HG02852 (cell line): ENCODE measurements at regions not wholly inside any gene's neighbourhood (a gene's known extent, or its start where the extent isn't known, plus 50 kb on each side); places are given as distances from the start of the nearest gene placed in this dataset.

ENCODE experiments used
- ATAC-seq: cut with Tn5 transposase; IDR thresholded peaks from one replicate; pipeline ENCODE4 v1.9.1; 2021; ENCODE audit warnings: mild to moderate bottlenecking, moderate library complexity; ENCODE audit not compliant: unreplicated experiment

DNA sequence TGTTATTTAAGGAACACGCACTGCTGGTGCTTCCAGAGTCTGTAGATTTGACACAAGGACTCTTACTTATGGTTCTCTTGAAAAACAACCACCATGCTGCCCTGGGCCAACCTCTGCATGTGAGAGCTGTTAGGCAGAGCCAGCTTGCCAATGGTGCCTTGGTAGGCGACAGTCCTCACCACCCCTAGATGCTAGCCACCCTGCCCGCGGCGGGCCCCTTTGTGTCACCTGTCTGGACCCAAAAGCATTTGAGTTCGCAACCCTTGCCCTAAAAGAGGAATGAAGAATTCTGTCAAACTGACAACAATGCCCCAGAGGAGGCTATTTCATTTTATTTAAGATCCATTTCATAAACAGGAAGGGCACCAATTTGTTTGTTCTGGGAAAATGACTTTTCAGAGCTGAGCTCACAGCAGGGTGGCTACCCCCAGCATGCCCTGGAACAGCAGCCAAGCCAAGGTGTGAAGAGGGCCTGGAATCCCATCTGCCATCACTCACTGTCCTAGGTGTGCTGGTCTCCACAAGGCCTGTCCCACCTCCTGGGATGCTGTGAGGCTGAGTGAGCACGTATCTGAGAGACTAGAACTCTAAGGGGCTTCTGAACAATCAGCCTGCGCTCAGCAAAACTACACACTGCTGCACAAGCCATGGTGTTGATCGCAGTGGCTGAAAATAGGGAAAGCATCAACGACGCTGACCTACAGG lies 63.8 kb upstream of the FZD10 start:
- ATAC-seq = no peak

DNA sequence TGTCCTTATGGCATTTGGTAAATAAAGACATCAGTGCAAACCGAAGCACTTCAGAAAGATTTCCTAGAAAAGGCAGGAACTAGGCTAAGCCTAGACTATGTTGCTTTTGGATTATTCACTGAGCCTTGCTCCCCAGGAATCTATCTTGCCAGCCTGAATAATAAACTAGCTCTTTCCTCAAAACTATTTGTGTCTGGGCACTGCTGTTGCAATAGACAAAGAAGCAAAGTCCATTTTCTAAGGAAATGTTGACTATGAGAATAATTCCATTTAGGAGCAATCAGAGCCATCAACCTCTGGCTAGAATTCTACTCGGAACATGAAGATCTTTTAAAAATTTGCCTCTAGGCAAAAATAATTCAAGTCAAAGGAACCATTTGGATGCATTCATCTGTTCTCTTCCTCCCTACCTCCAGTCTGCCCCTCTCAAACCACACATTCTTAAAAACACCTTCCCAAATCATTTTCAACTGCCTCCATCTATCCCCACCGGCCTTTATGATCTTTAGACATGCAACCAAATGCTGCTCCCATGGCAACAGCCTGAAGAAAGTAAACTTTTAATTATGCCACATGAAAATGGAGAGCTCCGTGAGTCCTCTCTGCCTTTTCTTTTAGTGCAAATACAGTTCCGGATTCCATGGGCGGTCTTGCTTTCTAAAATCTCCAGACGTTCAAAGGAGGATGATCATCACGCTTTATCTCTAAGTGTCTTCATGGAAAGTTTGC lies 61.5 kb upstream of the FZD10 start:
- no peak for ATAC-seq

DNA sequence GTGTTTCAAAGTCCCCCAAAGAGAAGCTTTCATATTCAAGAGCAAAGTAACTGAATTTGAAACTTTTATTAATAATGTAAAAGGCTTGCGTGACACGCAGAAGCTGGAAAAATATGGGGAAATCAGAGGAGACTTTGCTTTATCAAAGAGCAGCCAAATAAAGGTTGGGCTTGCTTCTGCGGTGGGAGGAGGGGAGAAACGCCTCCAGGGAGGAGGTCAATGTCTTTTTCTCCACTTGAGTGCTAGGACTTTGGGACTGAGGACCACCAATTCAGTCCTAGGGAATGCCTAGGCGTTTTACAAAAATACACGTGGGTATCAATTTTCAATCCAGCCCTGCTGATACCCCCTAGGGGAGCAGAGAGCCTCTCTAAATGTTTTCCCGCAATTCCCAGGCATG lies 60.9 kb upstream of the FZD10 start:
- ATAC-seq = no peak

DNA sequence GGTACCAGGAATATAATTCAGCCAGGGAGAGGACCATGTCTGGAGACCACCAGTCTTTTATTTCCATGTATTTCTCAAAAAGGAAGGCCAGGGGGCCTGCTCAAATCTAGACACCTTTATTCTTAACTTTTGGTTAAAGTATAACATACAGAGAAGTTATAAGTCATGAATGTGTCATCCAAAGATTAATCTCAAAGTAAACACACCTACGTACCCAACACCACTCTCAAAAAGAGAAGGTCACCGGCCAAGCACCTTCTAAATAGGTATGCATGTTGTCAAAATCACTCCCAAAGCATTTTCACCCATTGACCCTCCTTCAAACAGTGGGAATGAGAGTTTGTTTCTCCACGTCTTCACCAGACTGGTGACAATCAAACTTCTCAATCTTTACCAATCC lies 60.0 kb upstream of the FZD10 start:
- ATAC-seq = no peak

DNA sequence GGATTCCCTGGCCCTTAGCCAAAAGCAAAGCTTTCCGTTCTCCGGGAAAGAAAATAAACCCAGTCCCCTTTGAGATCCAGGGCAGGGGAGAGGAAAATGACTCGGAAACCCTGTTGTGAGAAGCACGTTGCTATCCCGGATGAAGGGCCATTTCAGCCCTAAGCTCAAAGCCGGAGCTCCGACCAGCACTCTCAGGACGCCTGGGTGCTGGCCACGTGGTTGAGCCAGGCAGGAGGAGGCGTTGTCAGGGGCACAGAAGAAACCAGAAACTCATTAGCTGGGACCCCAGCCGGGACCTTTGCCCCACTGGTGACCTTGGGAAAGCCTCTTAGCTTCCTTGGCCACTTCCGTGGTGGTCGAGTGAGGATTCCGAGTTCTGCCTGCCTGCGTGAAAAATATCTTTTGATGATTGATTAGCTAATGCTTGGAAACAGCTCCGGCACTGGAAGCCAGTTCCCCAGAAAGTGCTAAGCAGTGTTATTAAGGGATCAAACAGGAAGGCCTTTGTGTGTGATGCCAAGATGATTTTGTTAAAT lies 57.6 kb upstream of the FZD10 start:
- ATAC-seq = no peak

DNA sequence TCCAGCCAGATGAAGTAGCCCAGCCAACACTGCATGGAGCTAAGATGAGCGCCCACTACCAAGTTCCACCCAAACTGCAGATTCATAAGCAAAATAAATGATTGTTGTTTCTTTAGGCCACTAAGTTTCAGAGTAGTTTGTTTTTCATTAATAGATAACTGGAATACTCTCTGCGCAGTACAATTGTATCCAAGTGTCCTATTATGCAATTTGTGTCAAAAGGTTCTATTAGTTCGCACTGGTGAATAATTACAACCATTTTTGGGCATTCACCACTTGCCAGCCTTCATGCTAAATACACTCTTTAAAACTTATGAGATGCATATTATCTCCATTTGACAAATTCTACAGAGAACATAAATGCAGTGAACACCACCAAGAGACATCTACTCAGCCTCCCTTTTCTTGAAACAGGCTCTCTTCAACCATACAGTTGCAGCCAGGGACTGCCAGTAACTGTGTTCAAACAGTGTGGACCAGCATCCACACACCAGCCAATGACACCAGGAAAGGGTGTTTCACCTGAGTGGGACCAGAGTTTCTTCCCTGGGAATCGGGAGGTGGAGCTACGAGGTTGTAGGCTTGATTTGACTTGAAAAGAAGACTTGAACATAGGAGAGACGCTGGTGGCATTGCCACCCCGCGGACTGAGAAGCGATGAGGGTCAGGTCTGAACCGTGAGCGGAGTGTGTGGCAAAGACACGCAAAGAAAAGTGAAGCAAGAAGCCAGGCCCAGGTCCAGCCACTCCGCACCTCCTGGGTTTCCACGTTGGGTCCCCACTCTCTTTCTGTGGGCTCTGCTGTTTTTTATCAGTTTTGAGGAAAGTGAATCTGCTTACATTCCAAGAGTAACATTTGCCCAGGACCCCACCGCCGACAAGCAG lies 53.0 kb upstream of the FZD10 start:
- ATAC-seq = no peak

DNA sequence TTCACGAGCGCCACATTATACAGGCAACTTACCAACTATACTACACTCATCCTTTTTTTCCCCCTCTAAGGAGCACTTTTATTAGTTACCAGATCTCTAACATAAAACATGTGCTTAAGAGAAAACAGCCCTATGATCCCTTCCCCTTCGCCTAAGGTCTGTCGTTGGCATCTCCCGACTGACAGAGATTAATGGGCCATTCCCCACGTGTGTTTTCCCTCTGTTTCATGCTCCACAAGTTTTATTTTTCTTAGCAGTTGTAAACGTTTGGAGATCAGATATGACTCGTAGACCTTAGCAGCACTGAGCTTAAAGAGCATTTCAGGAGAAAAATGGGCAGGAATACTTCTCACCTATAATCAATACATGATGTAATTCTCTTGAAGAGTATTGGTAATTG lies 51.4 kb upstream of the FZD10 start:
- no peak for ATAC-seq

DNA sequence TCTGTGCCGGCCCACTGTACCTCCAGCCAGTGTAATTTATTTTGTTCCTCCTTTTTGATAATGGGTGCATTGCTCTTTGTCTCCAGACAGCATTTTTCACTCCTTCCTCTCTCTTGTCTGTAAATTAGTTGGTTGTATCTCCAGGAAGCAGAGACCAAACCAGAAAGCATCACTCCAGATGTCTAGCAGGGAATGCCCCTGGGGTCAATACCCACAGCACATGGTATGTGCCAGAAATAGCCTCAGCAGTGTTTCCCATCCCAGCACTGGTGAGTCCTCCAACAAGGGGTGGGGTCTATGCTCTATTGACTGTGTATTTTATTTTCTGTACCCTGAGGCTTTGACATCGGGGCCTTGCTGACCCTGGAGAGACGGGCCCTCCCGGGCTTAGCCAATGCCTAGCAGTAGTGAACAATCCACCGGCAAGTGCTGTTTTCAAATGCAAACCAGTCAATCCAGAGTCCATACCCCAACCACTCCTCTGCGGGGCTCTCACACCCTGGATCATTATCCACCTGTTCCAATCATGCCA lies 50.2 kb upstream of the FZD10 start:
- ATAC-seq = no peak
